ENCODE measurements at regions not wholly inside any gene's neighbourhood (a gene's known extent, or its start where the extent isn't known, plus 50 kb on each side); places are given as distances from the start of the nearest gene placed in this dataset.
A peak's percentile ranks its signal among the peaks of the same experiment; 100 is the strongest.

GRCh38 chr2:216770050-216770449 is 74.7 kb upstream of the IGFBP5 start:
- Histone ChIP-seq H3K9me3 (ENCODE audit: control insufficient read depth, insufficient read depth, low read length) (peaks cover 6% of the 10 kb centered on the region), H3K27me3 (ENCODE audit: control insufficient read depth, insufficient read depth, low read length) (no peaks in the 10 kb centered on the region), H3K4me3 (ENCODE audit: low read depth, low read length) (no peak overlapping the region), H3K27ac (ENCODE audit: low read depth, low read length) (no peak overlapping the region)
- ChIA-PET CTCF (interaction anchor here (0.5 kb wide), 1 partner anchor 391 kb away, joined by 3 read pairs; no protein-coding TSS in a partner anchor), POLR2A (no interaction called here)
- no peak for DNase-seq (ENCODE audit: low read depth, low spot score)
- no peak for TF ChIP-seq CTCF (IDR thresholded peaks at IDR 0.05; ENCODE audit: low read depth, low read length)

- ChIA-PET POLR2A (no interaction called here), CTCF (interaction anchor here (0.5 kb wide), 1 partner anchor 392 kb away, joined by 3 read pairs; no protein-coding TSS in a partner anchor)
- Histone ChIP-seq H3K27ac (ENCODE audit: low read depth, low read length) (no peak overlapping the region), H3K27me3 (ENCODE audit: control insufficient read depth, insufficient read depth, low read length) (no peaks in the 10 kb centered on the region), H3K9me3 (ENCODE audit: control insufficient read depth, insufficient read depth, low read length) (peaks cover 6% of the 10 kb centered on the region), H3K4me3 (ENCODE audit: low read depth, low read length) (no peak overlapping the region)
- no peak for TF ChIP-seq CTCF (IDR thresholded peaks at IDR 0.05; ENCODE audit: low read depth, low read length)
- DNase-seq (ENCODE audit: low read depth, low spot score), result no peak
These were observed 74.3 kb upstream of the IGFBP5 start for GRCh38 chr2:216769626-216770025.

DNA sequence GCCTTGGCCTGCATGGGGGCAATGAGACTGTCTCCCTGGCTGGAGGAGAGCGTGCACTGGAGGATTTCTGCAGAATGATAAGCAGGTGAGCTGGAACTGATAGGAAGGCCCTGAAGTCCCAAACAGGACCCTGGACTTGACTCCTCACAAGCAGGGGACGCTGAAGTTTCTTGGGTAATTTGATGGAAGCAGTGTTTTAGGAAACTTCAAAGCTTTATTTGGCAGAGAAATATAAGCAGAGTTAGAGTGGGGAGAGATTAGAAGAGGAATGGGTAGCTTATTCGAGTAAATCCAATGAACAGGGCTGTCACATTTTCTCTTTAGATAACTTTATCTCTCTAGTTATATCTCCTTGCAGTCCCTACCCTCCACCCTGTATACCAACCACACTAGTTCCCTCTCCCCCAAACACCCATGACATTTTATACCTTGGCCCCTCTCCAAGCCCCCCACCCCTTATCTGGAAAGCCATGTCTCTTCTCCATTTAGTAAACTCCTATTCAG is 73.6 kb upstream of the IGFBP5 start:
- DNase-seq (ENCODE audit: low read depth, low spot score), result no peak
- TF ChIP-seq CTCF (IDR thresholded peaks at IDR 0.05; ENCODE audit: low read depth, low read length), result no peak
- Histone ChIP-seq H3K9me3 (ENCODE audit: control insufficient read depth, insufficient read depth, low read length) (peaks cover 6% of the 10 kb centered on the region), H3K27me3 (ENCODE audit: control insufficient read depth, insufficient read depth, low read length) (no peaks in the 10 kb centered on the region), H3K4me3 (ENCODE audit: low read depth, low read length) (no peak overlapping the region), H3K27ac (ENCODE audit: low read depth, low read length) (no peak overlapping the region)
- ChIA-PET POLR2A (no interaction called here), CTCF (no interaction called here)

DNA sequence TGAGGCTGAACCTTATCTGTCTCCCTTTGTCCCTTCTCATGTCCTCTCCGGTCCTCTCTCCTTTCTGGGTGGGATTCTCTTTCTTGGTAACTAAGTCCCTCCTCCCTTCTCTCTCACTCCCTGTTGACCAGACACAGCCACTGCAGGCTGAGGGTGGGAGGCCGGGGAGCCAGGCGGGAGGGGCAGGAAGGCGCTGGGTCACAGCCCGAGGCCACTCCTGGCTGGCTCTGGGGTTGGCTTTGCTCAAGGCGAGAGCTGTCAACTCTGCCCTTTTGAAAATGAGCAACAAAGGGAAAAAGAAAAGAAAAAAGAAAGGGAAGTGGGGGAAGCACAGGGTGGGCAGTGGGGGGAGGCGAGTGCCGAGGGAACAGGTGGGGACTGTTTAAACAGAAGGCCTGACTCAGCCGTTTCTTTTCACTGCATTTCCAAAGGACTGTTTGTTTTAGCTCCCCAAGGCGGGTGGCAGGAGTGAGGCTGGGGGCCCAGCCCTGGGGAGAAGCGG is 70.5 kb upstream of the IGFBP5 start:
- DNase-seq (ENCODE audit: low read depth, low spot score), result no peak
- Histone ChIP-seq H3K27ac (ENCODE audit: low read depth, low read length) (no peak overlapping the region), H3K4me3 (ENCODE audit: low read depth, low read length) (no peak overlapping the region), H3K9me3 (ENCODE audit: control insufficient read depth, insufficient read depth, low read length) (no peaks in the 10 kb centered on the region), H3K27me3 (ENCODE audit: control insufficient read depth, insufficient read depth, low read length) (no peaks in the 10 kb centered on the region)
- ChIA-PET CTCF (no interaction called here), POLR2A (interaction anchor here (0.5 kb wide), 1 partner anchor 595 kb away, joined by 3 read pairs; no protein-coding TSS in a partner anchor)
- TF ChIP-seq CTCF (IDR thresholded peaks at IDR 0.05; ENCODE audit: low read depth, low read length), result peak; percentile 20; the same call in 1 of the 2 replicates

DNA sequence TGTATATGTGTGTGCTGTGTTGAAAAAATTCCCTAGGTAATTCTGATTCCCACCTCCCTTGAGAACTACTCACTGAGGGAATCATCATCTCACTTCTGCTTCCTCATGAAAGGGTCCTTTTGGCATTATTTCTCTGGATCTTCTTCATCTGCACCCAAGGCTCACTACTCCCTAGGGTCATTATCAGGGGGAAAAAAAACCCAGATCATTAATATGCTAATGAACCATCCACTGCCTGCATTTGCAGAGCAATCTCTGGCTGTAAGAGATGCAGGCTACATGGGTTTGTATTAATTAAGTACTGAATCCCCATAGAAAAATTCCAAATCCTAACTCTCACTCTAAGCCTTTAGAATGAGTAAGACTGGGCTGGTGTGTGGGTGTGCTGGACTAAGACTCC is 68.0 kb upstream of the IGFBP5 start:
- DNase-seq (ENCODE audit: low read depth, low spot score), result no peak
- CTCF ChIA-PET, result no interaction called here
- no peaks in the 10 kb centered on the region for H3K27me3 ChIP-seq (ENCODE audit: control insufficient read depth, insufficient read depth, low read length)
- TF ChIP-seq CTCF (IDR thresholded peaks at IDR 0.05; ENCODE audit: low read depth, low read length), result no peak
- no peak overlapping the region for H3K4me3 ChIP-seq (ENCODE audit: low read depth, low read length)
- no peak overlapping the region for H3K27ac ChIP-seq (ENCODE audit: low read depth, low read length)
- POLR2A ChIA-PET, result no interaction called here
- no peaks in the 10 kb centered on the region for H3K9me3 ChIP-seq (ENCODE audit: control insufficient read depth, insufficient read depth, low read length)
